Activated CD4-positive, alpha-beta T cell treated with anti-CD3 and anti-CD28 coated beads, Interleukin-2, amount 10 ng/mL, durations not matched to agents 7 days and 5 days (primary cell): ENCODE measurements at regions not wholly inside any gene's neighbourhood (a gene's known extent, or its start where the extent isn't known, plus 50 kb on each side); places are given as distances from the start of the nearest gene placed in this dataset.
"Not testable (repeated sequence)": the region's sequence is repeated elsewhere in the genome, so short reads cannot be mapped to it uniquely, and the experiment has no call there.

Source experiments
- CTCF ChIA-PET: fragments of 350-600 bp; sonication (Branson Sonifier 250); formaldehyde crosslinking; loops from one replicate; lab custom pipeline; 2021; ENCODE audit warnings: antibody characterized with exemption; lab: Charles Lee
- POLR2A ChIA-PET: fragments of 350-600 bp; sonication (Branson Sonifier 250); formaldehyde crosslinking; loops from one replicate; lab custom pipeline; 2021; ENCODE audit warnings: antibody characterized with exemption; lab: Charles Lee
- DNase-seq: peaks from one replicate; pipeline ENCODE4 v3.0.0-alpha.2; 2020
- H3K27ac Mint-ChIP-seq: one replicate; pipeline ENCODE4 v1.8.0; 2021; ENCODE audit warnings: mild to moderate bottlenecking, moderate library complexity, mixed read lengths
- H3K27me3 Mint-ChIP-seq: one replicate; pipeline ENCODE4 v1.8.0; 2021; ENCODE audit warnings: mixed read lengths
- H3K36me3 Mint-ChIP-seq: one replicate; pipeline ENCODE4 v1.8.0; 2021; ENCODE audit warnings: low read depth, mixed read lengths
- H3K4me1 Mint-ChIP-seq: one replicate; pipeline ENCODE4 v1.8.0; 2021; ENCODE audit warnings: mixed read lengths
- H3K4me3 Mint-ChIP-seq: one replicate; pipeline ENCODE4 v1.8.0; 2021; ENCODE audit warnings: mild to moderate bottlenecking, moderate library complexity, mixed read lengths
- H3K9me3 Mint-ChIP-seq: one replicate; pipeline ENCODE4 v1.8.0; 2021; ENCODE audit warnings: mixed read lengths

- H3K4me3 Mint-ChIP-seq, DNase-seq, CTCF ChIA-PET, H3K27ac Mint-ChIP-seq, H3K36me3 Mint-ChIP-seq, POLR2A ChIA-PET, H3K9me3 Mint-ChIP-seq, H3K27me3 Mint-ChIP-seq, H3K4me1 Mint-ChIP-seq: not testable (repeated sequence)
Measured at GRCh38 chr4:31880837-31881236, 1160.7 kb downstream of the PCDH7 start.

GRCh38 chr4:31896349-31896748, 1176.2 kb downstream of the PCDH7 start:
- Mint-ChIP-seq H3K36me3 (no peaks in the 10 kb centered on the region), H3K27ac (no peak overlapping the region), H3K4me3 (no peak overlapping the region), H3K9me3 (peaks cover 4% of the 10 kb centered on the region), H3K27me3 (no peaks in the 10 kb centered on the region), H3K4me1 (no peaks in the 10 kb centered on the region)
- ChIA-PET POLR2A (no interaction called here), CTCF (no interaction called here)
- DNase-seq, result no peak

DNA sequence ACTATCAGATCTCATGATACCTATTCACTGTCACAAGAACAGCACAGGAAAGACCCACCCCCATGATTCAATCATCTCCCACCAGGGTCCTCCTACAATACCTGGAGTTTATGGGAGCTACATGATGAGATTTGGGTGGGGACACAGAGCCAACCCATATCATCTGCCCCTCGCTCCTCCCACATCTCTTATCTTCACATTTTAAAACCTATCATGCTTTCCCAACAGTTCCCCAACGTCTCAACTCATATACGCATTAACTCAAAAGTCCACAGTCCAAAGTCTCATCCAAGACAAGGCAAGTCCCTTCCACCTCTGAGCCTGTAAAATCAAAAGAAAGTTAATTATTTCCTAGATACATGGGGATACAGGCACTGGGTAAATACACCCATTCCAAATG, 1185.2 kb downstream of the PCDH7 start:
- Mint-ChIP-seq H3K4me1 (no peaks in the 10 kb centered on the region), H3K27me3 (no peaks in the 10 kb centered on the region), H3K27ac (no peak overlapping the region), H3K4me3 (no peak overlapping the region), H3K36me3 (no peaks in the 10 kb centered on the region), H3K9me3 (no peaks in the 10 kb centered on the region)
- POLR2A ChIA-PET, result no interaction called here
- CTCF ChIA-PET, result no interaction called here
- no peak for DNase-seq

GRCh38 chr4:31908261-31908660, 1188.1 kb downstream of the PCDH7 start:
- no peaks in the 10 kb centered on the region for H3K4me1 Mint-ChIP-seq
- CTCF ChIA-PET, result no interaction called here
- POLR2A ChIA-PET, result no interaction called here

GRCh38 chr4:31917334-31917733, 1197.2 kb downstream of the PCDH7 start:
- H3K27me3 Mint-ChIP-seq, result no peaks in the 10 kb centered on the region

More at GRCh38 chr4:31908261-31908660, 1188.1 kb downstream of the PCDH7 start:
- no peaks in the 10 kb centered on the region for H3K27me3 Mint-ChIP-seq
- peaks cover 4% of the 10 kb centered on the region for H3K9me3 Mint-ChIP-seq
- DNase-seq, result no peak
- H3K27ac Mint-ChIP-seq, result no peak overlapping the region
- H3K4me3 Mint-ChIP-seq, result no peak overlapping the region
- no peaks in the 10 kb centered on the region for H3K36me3 Mint-ChIP-seq

GRCh38 chr4:31918891-31919290, 1198.7 kb downstream of the PCDH7 start:
- CTCF ChIA-PET, result no interaction called here
- Mint-ChIP-seq H3K4me3 (no peak overlapping the region), H3K9me3 (peaks cover 21% of the 10 kb centered on the region), H3K4me1 (no peaks in the 10 kb centered on the region), H3K27ac (no peak overlapping the region), H3K36me3 (no peaks in the 10 kb centered on the region), H3K27me3 (no peaks in the 10 kb centered on the region)
- no peak for DNase-seq
- POLR2A ChIA-PET, result no interaction called here

More at GRCh38 chr4:31917334-31917733, 1197.2 kb downstream of the PCDH7 start:
- H3K4me3 Mint-ChIP-seq, result no peak overlapping the region
- DNase-seq, result no peak
- peaks cover 23% of the 10 kb centered on the region for H3K9me3 Mint-ChIP-seq
- ChIA-PET POLR2A (no interaction called here), CTCF (no interaction called here)
- H3K27ac Mint-ChIP-seq, result no peak overlapping the region
- H3K4me1 Mint-ChIP-seq, result no peaks in the 10 kb centered on the region
- H3K36me3 Mint-ChIP-seq, result no peaks in the 10 kb centered on the region

DNA sequence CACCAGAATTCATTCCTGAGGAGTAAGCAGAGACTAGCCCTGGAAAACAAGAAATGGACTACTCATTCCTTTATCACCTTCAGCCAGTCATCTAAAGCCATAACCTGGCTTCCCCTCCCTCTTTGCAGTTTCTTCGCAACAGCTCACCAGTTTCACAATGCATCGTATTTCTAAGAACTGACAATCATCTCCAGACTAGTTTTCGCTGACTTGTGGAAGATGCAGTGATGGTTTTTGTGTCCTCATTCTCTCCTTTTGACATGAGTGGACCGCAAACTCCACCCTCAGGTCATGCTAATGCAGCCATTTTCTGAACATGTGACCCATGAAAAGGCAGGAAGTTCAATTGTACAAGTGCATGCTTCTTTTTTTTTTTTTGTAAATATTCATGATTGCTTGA, 1203.5 kb downstream of the PCDH7 start:
- Mint-ChIP-seq H3K4me1 (no peaks in the 10 kb centered on the region), H3K27me3 (no peaks in the 10 kb centered on the region), H3K27ac (no peak overlapping the region), H3K9me3 (peaks cover 3% of the 10 kb centered on the region), H3K4me3 (no peak overlapping the region), H3K36me3 (no peaks in the 10 kb centered on the region)
- DNase-seq, result no peak
- ChIA-PET POLR2A (no interaction called here), CTCF (no interaction called here)

DNA sequence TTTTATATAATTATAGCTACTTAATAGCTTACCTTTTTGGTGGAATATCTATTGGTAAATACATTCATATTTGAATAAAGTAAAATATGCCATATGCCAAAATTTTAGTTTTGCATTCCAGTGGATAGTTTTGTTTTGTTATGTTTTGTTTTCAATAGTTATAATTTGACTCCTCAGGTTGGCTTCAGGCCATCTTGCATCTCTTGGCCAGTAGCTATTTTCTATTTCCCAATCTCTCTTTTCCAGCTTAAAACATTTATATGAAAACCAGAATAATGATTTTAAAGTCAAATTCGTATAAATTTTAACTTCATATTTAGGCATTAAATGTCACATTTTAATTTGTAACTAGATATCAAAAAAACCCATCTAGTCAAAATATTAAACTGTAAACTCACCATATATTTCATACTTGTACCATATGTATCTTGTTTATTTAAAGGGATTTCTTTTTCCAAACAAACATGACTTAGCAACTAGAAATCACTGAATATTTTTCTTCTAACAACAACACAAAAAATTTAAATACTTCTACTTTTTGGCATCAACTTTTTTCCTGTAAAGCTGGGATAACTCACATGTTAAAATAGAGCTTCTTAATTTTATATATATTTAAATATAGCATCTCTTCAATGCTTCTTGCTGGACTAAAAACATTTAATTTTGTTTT, 1209.6 kb downstream of the PCDH7 start:
- Mint-ChIP-seq H3K9me3 (no peaks in the 10 kb centered on the region), H3K4me3 (no peak overlapping the region), H3K27ac (no peak overlapping the region), H3K36me3 (no peaks in the 10 kb centered on the region), H3K27me3 (no peaks in the 10 kb centered on the region), H3K4me1 (no peaks in the 10 kb centered on the region)
- ChIA-PET CTCF (no interaction called here), POLR2A (no interaction called here)
- no peak for DNase-seq

DNA sequence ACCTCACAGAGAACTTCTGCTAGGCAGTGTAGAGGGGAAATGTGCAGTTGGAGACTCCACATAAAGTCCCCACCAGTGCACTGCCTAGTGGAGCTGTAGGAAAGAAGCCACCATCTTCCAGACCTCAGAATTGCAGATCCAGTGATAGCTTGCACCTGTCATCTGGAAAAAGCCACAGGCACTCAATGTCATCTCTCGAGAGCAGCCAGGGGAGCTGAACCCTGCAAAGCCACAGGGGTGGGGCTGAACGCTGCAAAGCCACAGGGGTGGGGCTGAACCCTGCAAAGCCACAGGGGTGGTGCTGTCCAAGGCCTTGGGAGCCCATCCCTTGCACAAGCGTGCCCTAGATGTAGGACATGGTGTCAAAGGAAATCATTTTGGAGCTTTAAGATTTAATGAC, 1226.3 kb downstream of the PCDH7 start:
- Mint-ChIP-seq H3K27ac (no peak overlapping the region), H3K27me3 (no peaks in the 10 kb centered on the region), H3K4me3 (no peak overlapping the region), H3K4me1 (no peaks in the 10 kb centered on the region), H3K9me3 (peaks cover 9% of the 10 kb centered on the region), H3K36me3 (no peaks in the 10 kb centered on the region)
- DNase-seq, result no peak
- ChIA-PET POLR2A (no interaction called here), CTCF (no interaction called here)

DNA sequence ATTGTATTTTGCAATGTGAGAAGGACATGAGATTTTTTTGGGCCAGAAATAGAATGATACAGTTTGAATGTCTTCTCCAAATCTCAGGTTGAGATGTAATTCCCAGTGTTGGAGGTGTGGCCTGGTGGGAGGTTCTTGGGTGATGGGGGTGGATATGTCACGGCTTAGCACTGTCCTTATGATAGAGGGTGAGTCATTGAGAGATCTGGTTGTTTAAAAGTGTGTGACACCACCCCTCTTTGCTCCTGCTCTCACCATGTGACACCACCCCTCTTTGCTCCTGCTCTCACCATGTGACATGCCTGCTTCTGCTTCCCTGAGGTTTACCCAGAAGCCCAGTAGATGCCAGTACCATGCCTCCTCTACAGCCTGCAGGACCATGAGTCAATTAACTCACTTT, 1226.9 kb downstream of the PCDH7 start:
- Mint-ChIP-seq H3K27me3 (no peaks in the 10 kb centered on the region), H3K4me1 (no peaks in the 10 kb centered on the region), H3K36me3 (no peaks in the 10 kb centered on the region), H3K27ac (no peak overlapping the region), H3K4me3 (no peak overlapping the region), H3K9me3 (peaks cover 9% of the 10 kb centered on the region)
- DNase-seq, result no peak
- ChIA-PET POLR2A (no interaction called here), CTCF (no interaction called here)

GRCh38 chr4:31949045-31949444, 1228.9 kb downstream of the PCDH7 start:
- H3K9me3 Mint-ChIP-seq, result peaks cover 9% of the 10 kb centered on the region
- no peaks in the 10 kb centered on the region for H3K27me3 Mint-ChIP-seq
- H3K4me3 Mint-ChIP-seq, result no peak overlapping the region
- no peak overlapping the region for H3K27ac Mint-ChIP-seq
- H3K4me1 Mint-ChIP-seq, result no peaks in the 10 kb centered on the region
- no peak for DNase-seq
- CTCF ChIA-PET, result no interaction called here
- no peaks in the 10 kb centered on the region for H3K36me3 Mint-ChIP-seq
- POLR2A ChIA-PET, result no interaction called here

GRCh38 chr4:31955346-31955745, 1235.2 kb downstream of the PCDH7 start:
- H3K36me3 Mint-ChIP-seq, result no peaks in the 10 kb centered on the region
- DNase-seq, result no peak
- no peak overlapping the region for H3K4me3 Mint-ChIP-seq
- peaks cover 13% of the 10 kb centered on the region for H3K9me3 Mint-ChIP-seq
- ChIA-PET CTCF (no interaction called here), POLR2A (no interaction called here)
- no peaks in the 10 kb centered on the region for H3K27me3 Mint-ChIP-seq
- H3K27ac Mint-ChIP-seq, result no peak overlapping the region
- H3K4me1 Mint-ChIP-seq, result no peaks in the 10 kb centered on the region

DNA sequence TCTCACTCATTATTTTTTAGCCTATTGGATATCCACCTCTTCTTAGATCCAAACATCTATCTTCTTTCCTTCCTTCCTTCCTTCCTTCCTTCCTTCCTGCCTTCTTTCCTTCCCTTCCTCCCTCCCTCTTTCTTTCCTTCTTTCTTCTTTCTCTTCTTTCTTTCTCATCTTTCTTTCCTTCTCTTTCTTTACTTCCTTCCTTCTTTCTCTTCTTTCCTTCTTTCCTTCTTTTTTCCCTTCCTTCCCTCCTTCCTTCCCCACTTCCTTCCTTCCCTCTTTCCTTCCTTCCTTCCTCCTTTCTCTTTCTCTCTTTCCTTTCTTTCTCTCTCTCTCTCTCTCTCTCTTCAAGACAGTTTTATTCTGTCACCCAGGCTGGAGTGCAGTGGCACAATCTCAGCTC, 1239.8 kb downstream of the PCDH7 start:
- Mint-ChIP-seq H3K9me3 (peaks cover 8% of the 10 kb centered on the region), H3K27me3 (no peaks in the 10 kb centered on the region), H3K4me1 (no peaks in the 10 kb centered on the region), H3K4me3 (no peak overlapping the region), H3K36me3 (no peaks in the 10 kb centered on the region), H3K27ac (no peak overlapping the region)
- CTCF ChIA-PET, result interaction anchor here (0.6 kb wide), 1 partner anchor 9 kb away, joined by 3 read pairs; no protein-coding TSS in a partner anchor
- POLR2A ChIA-PET, result no interaction called here
- no peak for DNase-seq

- no peak overlapping the region for H3K27ac Mint-ChIP-seq
- ChIA-PET CTCF (no interaction called here), POLR2A (no interaction called here)
- no peak for DNase-seq
- peaks cover 7% of the 10 kb centered on the region for H3K9me3 Mint-ChIP-seq
- no peaks in the 10 kb centered on the region for H3K36me3 Mint-ChIP-seq
- H3K27me3 Mint-ChIP-seq, result no peaks in the 10 kb centered on the region
- H3K4me3 Mint-ChIP-seq, result no peak overlapping the region
- no peaks in the 10 kb centered on the region for H3K4me1 Mint-ChIP-seq
Measured at GRCh38 chr4:31964685-31965084, 1244.5 kb downstream of the PCDH7 start.
